Activated CD4-positive, CD25-positive, alpha-beta regulatory T cell treated with anti-CD3 and anti-CD28 coated beads, Interleukin-2, amount 50 U/mL, for 72 hours (primary cell): ENCODE measurements at regions not wholly inside any gene's neighbourhood (a gene's known extent, or its start where the extent isn't known, plus 50 kb on each side); places are given as distances from the start of the nearest gene placed in this dataset.

Experiments used
- DNase-seq: peaks from one replicate; pipeline ENCODE4 v3.0.0; 2021

- DNase-seq, result no peak
Observed at GRCh38 chr10:107848726-107849360, 684.3 kb upstream of the SORCS1 start.

- DNase-seq, result no peak
Observed at GRCh38 chr10:107847620-107848019, 683.1 kb upstream of the SORCS1 start.

- no peak for DNase-seq
Observed at GRCh38 chr10:107834706-107835105, 670.2 kb upstream of the SORCS1 start.

- DNase-seq, result no peak
Observed at GRCh38 chr10:107831772-107832171, 667.3 kb upstream of the SORCS1 start.

- no peak for DNase-seq
Observed at GRCh38 chr10:107829161-107829560, 664.7 kb upstream of the SORCS1 start.

- no peak for DNase-seq
Observed at GRCh38 chr10:107826171-107826570, 661.7 kb upstream of the SORCS1 start.

GRCh38 chr10:107814865-107815487 lies 650.5 kb upstream of the SORCS1 start:
- DNase-seq, result no peak

GRCh38 chr10:107813451-107814162 lies 649.1 kb upstream of the SORCS1 start:
- no peak for DNase-seq

GRCh38 chr10:107809889-107810288 lies 645.4 kb upstream of the SORCS1 start:
- no peak for DNase-seq

GRCh38 chr10:107807836-107808235 lies 643.3 kb upstream of the SORCS1 start:
- no peak for DNase-seq

- no peak for DNase-seq
Observed at GRCh38 chr10:107806026-107806425, 641.5 kb upstream of the SORCS1 start.

- no peak for DNase-seq
Observed at GRCh38 chr10:107803546-107803945, 639.0 kb upstream of the SORCS1 start.

- no peak for DNase-seq
Observed at GRCh38 chr10:107800061-107800460, 635.6 kb upstream of the SORCS1 start.

- no peak for DNase-seq
Observed at GRCh38 chr10:107790271-107790670, 625.8 kb upstream of the SORCS1 start.

- DNase-seq, result no peak
Observed at GRCh38 chr10:107771066-107771465, 606.6 kb upstream of the SORCS1 start.

GRCh38 chr10:107767185-107767584 lies 602.7 kb upstream of the SORCS1 start:
- DNase-seq, result no peak

GRCh38 chr10:107754814-107755213 lies 590.3 kb upstream of the SORCS1 start:
- no peak for DNase-seq

- no peak for DNase-seq
Observed at GRCh38 chr10:107749235-107749634, 584.7 kb upstream of the SORCS1 start.

- DNase-seq, result no peak
Observed at GRCh38 chr10:107747851-107748250, 583.3 kb upstream of the SORCS1 start.

- no peak for DNase-seq
Observed at GRCh38 chr10:107741971-107742370, 577.5 kb upstream of the SORCS1 start.

- DNase-seq, result no peak
Observed at GRCh38 chr10:107740962-107741690, 576.6 kb upstream of the SORCS1 start.

GRCh38 chr10:107739951-107740350 lies 575.4 kb upstream of the SORCS1 start:
- no peak for DNase-seq

- DNase-seq, result no peak
Observed at GRCh38 chr10:107733328-107734130, 569.0 kb upstream of the SORCS1 start.
